22Rv1 (cell line): ENCODE measurements at regions not wholly inside any gene's neighbourhood (a gene's known extent, or its start where the extent isn't known, plus 50 kb on each side); places are given as distances from the start of the nearest gene placed in this dataset.

Experiments used
- CTCF ChIP-seq: fragments of 450-650 bp; IDR thresholded peaks from 2 replicates; pipeline ENCODE4 v1.5.1; 2017; ENCODE audit warnings: mild to moderate bottlenecking
- ZFX ChIP-seq: fragments of 450-650 bp; IDR thresholded peaks from 2 replicates; pipeline ENCODE4 v1.6.1; 2017; ENCODE audit warnings: antibody characterized with exemption, borderline replicate concordance

- no peak for TF ChIP-seq CTCF
- no peak for TF ChIP-seq ZFX
Observed at GRCh38 chr7:115070311-115070710, 148.4 kb downstream of the MDFIC start.
